SKM-1 treated with dmso at 0.1 percent for 144 hours (cell line): ENCODE measurements at regions not wholly inside any gene's neighbourhood (a gene's known extent, or its start where the extent isn't known, plus 50 kb on each side); places are given as distances from the start of the nearest gene placed in this dataset.
"Not testable (repeated sequence)": the region's sequence is repeated elsewhere in the genome, so short reads cannot be mapped to it uniquely, and the experiment has no call there.

Experiments used
- DNase-seq: peaks from one replicate; lab custom pipeline; 2025; ENCODE audit not compliant: unreplicated experiment; lab: John Stamatoyannopoulos, UW

- DNase-seq: no peak
Measured at GRCh38 chr9:82052081-82052480, 63.5 kb downstream of the SPATA31D1 start.

- DNase-seq: no peak
Measured at GRCh38 chr9:82054264-82055015, 65.9 kb downstream of the SPATA31D1 start.

DNA sequence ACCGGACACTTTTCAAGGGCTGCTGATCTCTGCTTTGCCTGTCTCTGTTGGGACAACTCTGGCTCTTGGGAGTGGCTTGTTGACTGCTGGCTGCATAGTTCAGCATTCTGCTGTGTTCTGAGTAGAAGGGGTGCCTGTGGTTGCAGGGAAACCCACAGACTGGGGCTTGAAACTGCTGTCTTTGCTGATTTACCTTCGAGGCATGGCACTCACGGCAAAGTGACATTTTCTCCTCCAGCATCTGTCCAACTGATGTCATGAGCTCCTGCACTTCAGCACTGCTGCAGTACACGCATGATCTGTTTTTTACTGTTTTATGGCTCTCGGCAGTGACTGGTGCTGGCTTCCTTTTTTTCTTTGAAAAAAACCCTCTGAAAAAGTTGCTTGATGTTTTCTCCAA lies 69.2 kb downstream of the SPATA31D1 start:
- DNase-seq: no peak

DNA sequence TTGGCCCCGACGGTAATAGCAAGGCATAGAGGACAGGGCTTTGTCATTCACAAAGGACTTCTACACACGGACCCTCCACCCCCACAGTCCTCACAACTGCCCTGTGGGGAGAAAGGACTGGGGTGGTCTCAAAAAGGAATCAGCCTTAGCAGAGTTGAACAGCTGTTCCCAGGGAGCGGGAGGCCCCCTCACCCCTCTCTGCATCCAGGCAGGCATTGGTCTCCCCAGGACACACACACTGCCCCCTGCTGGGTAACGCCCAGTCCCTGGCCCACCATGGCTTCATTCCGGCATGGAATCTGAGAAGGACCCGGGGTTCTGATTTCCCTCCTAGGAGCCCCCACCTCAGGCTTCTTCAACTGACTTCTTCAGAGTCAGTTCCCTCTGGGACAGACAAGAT lies 73.2 kb downstream of the SPATA31D1 start:
- not testable (repeated sequence) for DNase-seq

GRCh38 chr9:82062245-82062644 lies 73.7 kb downstream of the SPATA31D1 start:
- DNase-seq: no peak

DNA sequence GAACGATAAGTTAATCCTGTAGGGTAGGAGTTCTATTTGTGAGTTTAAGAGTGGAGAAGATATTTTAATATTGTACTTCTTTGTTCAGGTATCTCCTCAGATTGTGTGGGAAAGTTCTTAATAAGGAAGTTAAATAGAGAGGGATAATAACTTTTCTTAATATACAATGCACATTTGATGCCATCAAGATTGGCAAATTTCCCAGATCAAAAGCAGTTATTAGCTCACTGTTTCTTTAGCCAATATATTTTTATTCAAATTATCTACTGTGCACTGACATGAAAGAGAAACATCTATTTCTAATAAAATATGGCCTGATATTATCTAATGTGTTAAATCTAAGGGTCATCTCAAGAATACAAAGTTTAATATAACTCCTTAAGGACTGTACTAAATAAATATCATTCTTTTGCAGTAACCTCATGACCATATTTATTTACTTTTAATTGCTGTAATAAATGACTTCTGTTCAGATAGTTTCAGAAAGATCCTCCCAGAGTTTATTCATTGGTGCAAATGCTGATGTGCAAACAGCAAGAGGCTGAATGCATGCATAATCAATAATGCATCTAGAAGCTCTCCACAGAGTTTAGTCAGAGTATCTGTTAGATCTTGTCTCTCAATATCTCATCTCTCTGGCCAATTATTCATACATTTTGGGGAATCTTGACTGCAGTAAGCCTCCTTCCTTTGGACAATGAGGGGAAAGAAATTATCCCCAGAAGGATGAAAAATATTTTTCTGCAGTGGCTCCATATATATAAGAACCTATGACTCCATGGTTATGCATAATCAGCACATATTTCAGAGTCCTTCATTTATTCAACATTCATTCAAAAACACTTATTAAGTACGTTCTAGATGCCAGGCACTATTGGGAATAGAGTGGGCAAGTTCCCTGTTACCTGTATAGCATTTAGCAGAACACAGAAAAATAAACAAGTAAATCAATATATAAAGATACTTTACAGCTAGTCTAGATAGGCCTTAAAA lies 85.3 kb downstream of the SPATA31D1 start:
- DNase-seq: no peak

DNA sequence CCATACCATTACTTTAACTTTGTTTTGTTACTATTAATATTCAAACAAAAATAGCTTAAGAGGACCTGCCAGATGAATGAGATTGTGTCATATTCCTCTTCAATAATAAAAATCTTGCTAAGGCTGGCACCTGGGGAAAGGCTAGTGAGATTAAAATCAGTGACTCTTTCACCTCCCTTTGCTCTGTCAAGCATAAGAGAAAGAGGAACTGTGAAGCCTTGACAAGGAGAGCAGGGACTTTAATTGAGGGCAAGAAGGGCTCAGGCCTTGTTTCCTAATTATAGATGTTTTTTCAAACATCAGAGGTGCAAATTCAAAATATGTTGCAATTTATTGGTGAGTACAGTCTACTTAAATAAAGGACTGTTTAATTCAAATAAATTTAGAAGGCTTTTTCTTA lies 91.7 kb downstream of the SPATA31D1 start:
- DNase-seq: no peak

DNA sequence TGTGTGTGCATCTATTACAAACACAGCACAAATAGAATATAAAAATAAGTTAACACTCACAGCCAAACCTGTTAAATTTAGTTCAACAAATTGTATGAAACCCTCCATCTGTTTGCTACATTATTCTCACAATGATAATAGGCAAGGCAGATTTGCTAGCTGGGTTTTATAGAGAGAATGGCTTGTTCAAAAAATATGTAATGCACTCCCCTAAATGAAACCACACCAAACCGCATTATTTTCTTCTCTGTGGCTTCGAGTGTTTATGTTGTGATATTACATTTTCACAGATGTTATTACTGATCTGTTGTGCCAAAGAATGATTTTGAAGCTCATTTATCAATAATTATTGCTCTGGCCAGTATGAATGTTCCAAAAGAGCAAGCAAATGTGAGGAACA lies 92.9 kb downstream of the SPATA31D1 start:
- DNase-seq: no peak

- no peak for DNase-seq
Measured at GRCh38 chr9:82082563-82082962, 94.0 kb downstream of the SPATA31D1 start.

DNA sequence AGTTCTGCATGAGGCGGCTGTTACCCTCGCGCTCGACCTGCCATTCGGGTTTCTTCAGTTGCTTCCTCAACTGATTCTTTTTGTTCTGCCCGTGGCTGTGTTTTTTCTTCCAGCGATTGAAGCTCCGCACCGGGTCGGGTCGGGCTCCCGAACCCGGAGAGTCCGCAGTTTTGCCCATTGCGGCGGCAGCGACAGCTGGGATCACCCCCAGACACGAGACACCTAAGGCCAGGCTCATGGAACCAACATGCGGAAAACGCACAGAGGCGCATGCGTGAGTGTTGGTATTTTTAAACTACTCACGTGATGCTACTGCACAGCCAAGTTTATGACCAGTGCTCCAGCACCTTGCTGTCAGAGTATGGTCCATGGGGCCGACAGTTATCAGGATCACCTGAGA lies 100.0 kb downstream of the SPATA31D1 start:
- no peak for DNase-seq

DNA sequence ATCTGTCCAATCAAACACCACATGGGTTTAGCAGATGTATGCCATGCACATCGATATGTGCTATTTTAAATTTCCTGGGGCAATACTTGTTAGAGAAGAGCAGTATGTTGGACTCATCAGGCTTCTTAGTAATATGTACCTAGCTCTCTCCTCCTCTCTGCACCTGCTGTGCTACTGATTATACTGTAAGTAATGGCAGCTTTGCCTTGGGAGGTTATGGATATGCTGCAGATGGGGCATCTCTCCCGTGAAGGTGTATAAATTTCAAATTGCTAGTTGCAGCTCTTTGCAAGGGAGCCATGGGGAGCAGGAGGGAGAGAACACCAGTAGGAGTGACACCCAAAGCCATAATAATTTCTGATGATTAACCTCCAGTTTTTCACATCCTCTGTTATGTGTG lies 101.5 kb downstream of the SPATA31D1 start:
- no peak for DNase-seq

DNA sequence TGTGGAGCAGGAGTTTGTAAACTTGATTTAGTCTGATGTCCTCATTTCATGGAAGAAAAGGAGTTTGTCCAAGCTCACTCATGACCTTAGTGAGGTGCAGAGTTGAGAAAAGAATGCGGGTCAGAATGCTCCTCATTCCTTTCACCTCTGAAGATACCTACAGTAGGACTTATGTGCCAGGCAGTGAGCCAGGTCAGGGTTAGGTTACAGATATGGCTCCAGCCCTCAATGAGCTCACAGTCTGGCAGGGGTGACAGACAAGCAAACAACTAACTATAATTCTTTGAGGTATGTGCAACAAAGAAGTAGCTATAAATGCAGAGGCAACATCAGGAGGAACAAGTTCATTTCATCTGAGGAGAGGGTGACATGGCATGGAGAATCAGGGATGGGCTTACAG lies 102.5 kb downstream of the SPATA31D1 start:
- no peak for DNase-seq

DNA sequence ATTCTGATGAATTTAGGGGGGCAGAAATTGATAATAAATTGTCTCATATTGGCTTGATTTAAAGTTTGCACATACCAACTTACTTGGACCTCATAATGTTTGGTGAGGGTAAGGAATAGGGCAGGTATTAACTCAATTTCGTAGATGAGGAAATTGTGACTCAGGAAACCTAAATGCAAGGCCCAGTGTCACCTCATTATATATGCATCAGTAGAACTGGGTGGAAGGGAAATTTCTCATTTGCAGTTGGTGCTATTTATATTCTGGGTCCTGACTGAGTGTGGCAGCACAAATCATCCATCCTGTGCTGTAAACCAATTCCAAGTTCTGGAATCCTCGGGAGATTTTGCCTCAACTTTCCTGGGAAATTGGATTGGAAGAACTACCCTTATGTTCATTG lies 103.0 kb downstream of the SPATA31D1 start:
- no peak for DNase-seq

- no peak for DNase-seq
Measured at GRCh38 chr9:82101475-82101874, 112.9 kb downstream of the SPATA31D1 start.

DNA sequence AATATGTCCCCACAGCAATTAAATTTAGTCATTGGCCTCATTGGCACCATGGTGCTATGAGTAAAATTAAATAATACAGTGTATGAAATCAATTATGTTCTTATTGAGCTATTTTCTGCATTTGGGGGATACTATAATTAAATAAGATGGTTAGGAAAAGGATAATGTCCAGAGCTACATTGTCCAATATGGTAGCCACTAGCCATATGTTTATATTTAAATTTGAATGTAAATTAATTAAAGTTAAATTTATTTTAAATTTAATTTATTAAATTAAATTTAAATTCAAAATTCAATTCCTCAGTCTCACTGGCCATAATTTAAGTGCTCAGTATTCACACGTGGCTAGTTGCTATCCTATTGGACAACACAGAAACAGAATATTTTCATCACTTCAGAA lies 115.7 kb downstream of the SPATA31D1 start:
- no peak for DNase-seq

DNA sequence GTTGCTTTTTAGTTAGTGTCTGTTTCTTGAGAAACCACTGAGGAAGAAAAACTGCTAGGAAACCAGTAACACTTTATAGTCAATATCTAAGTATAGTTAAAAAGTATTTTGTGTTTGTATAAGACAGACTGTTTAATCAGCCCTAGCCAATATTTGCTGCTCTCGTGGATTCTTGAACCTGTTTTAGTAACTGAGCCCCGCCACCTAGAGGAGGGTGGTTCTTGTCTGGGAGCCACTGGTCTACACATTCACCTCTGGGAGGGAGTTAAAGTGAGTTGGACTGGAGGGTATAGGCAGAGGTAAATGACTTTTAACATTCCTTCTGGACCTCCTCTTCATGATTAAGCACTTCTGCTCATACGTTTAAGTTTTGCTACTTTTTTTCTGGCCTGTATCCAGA lies 117.2 kb downstream of the SPATA31D1 start:
- no peak for DNase-seq

DNA sequence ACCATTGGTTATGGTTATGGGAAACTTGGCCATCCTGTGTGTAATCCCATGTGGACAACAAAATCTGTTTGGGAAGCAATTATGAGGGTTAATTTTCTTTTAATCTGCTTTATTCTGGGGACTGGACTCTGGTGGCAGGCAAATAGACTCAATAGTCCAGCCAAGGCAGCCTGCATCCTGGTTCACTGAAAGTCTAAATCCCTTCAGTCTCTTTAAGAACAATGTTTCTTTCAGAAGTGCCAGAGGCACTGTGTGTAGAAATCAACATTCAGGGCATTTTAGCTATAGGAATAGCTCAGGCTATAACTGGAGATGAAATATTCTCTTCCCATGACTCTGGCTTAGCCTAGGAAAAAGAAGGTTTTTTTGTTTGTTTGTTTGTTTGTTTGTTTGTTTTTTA lies 118.0 kb downstream of the SPATA31D1 start:
- no peak for DNase-seq

DNA sequence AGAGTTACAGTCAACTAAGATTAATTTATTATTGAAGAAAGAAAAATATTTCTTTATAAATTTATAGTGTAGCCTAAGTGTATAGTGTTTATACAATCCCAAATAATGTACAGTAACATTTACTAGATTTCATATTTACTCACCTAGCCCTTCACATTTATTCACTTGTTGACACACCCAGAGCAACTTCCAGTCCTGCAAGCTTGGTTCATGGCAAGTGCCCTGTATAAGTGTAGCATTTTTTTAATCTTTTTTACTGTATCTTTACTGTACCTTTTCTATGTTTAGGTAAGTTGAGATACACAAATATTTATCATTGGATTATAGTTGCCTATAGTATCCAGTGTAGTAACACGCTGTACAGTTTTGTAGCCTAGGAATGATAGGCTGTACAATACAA lies 119.9 kb downstream of the SPATA31D1 start:
- DNase-seq: no peak

GRCh38 chr9:82108941-82109340 lies 120.4 kb downstream of the SPATA31D1 start:
- DNase-seq: no peak

DNA sequence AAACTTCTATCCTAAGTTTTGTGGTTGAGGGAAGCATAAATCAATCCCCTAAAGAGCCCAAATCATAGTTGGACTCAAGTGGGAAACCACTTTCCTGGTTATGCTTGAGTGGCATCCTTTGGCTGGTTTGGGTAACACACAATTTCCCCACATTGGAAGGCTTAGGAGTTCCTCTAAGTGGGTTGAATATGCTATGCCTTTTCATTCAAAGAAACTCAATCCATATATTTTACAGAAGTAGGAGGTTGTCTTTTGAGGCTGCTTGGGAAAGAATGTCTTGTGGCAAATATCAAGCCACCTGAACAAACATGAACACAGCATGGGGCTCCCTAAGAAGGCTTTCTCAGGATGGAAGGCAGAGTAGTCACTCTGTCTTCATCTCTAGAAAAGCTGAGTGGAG lies 121.1 kb downstream of the SPATA31D1 start:
- DNase-seq: no peak

DNA sequence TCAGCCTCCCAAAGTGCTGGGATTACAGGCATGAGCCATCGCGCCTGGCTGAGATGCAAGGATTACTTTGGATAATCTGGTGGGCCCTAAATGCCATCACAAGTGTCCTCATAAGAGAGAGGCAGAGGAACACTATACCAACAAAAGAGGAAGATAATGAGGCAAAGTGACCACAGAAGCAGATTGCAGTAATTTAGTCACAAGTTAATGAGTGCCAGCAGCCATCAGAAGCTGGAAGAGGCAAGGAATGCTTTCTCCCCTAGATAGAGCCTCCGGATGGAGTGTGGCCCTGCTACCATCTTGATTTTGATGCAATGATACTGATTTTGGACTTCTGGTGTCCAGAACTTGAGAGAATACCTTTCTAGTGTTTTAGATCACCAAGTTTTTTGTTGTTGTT lies 122.3 kb downstream of the SPATA31D1 start:
- peak; percentile 0 for DNase-seq

- DNase-seq: no peak
Measured at GRCh38 chr9:82115331-82115730, 126.8 kb downstream of the SPATA31D1 start.
